ENCODE measurements at regions not wholly inside any gene's neighbourhood (a gene's known extent, or its start where the extent isn't known, plus 50 kb on each side); places are given as distances from the start of the nearest gene placed in this dataset.

DNA sequence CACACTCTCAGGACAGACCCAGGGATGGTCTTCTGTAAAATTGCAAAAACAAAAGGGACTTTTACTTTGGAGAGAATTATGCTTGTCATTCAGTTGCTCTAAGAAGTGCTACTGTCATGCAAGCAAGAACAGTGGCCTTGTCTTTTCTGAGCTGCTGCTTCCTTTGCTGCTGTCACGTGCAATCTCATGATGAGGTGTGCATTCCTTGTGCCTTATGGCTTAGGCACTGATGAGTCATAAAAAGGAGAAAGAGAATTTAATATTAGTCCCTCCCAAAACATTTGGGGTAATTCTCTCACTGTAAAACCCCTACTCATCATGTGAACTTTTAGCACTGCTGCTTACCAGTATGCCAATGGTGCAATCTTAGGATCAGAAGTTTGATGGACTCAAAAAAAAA is 2051.3 kb downstream of the TP53TG3F start:
- H3K36me3 ChIP-seq (ENCODE audit: control insufficient read depth in 2 of 2, insufficient read depth in 2 of 2, low read length in 1 of 2): no peaks in the 10 kb centered on the region
- H3K27ac ChIP-seq (ENCODE audit: low read depth in 1 of 2, low read length in 1 of 2): no peak overlapping the region
- H3K4me1 ChIP-seq (ENCODE audit: control insufficient read depth in 2 of 2, insufficient read depth in 2 of 2, low read length in 2 of 2): no peaks in the 10 kb centered on the region
- no peak overlapping the region for H3K4me3 ChIP-seq (ENCODE audit: low read length in 2 of 2)
- H3K9me3 ChIP-seq (ENCODE audit: control insufficient read depth in 2 of 2, insufficient read depth in 1 of 2, low read length in 1 of 2): peaks cover 5 to 20% of the 10 kb centered on the region in 2 donors
- no peaks in the 10 kb centered on the region for H3K27me3 ChIP-seq (ENCODE audit: control insufficient read depth in 2 of 2, insufficient read depth in 1 of 2, low read length in 1 of 2)
- DNase-seq (ENCODE audit: low read depth in 6 of 9, low spot score in 9 of 9): no peak
- 78% methylated on average over 1 of the region's 1 CpG for WGBS

DNA sequence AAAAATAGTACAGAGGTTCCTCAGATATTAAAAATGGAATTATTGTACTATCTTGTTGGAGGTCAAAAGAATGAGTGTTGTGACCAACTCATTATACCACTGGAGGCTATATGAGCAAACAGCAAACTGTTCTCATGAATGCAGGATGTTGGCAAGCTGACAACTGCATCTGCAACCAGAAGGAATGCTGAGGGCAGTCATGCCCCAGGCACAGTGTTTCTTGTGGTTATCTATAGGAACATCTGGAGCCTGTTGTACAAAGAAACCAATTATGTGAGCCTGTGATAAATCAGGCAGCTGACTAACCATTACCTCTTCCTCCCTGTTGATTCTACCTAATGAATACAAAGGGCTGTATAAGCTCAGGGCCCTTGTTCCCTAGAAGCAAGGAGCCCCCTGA is 2057.1 kb downstream of the TP53TG3F start:
- Histone ChIP-seq H3K9me3 (ENCODE audit: control insufficient read depth in 2 of 2, insufficient read depth in 1 of 2, low read length in 1 of 2) (peaks cover 1 to 4% of the 10 kb centered on the region in 2 donors), H3K27me3 (ENCODE audit: control insufficient read depth in 2 of 2, insufficient read depth in 1 of 2, low read length in 1 of 2) (no peaks in the 10 kb centered on the region), H3K4me3 (ENCODE audit: low read length in 2 of 2) (no peak overlapping the region), H3K36me3 (ENCODE audit: control insufficient read depth in 2 of 2, insufficient read depth in 2 of 2, low read length in 1 of 2) (no peaks in the 10 kb centered on the region), H3K27ac (ENCODE audit: low read depth in 1 of 2, low read length in 1 of 2) (no peak overlapping the region), H3K4me1 (ENCODE audit: control insufficient read depth in 2 of 2, insufficient read depth in 2 of 2, low read length in 2 of 2) (no peaks in the 10 kb centered on the region)
- DNase-seq (ENCODE audit: low read depth in 6 of 9, low spot score in 9 of 9): no peak

DNA sequence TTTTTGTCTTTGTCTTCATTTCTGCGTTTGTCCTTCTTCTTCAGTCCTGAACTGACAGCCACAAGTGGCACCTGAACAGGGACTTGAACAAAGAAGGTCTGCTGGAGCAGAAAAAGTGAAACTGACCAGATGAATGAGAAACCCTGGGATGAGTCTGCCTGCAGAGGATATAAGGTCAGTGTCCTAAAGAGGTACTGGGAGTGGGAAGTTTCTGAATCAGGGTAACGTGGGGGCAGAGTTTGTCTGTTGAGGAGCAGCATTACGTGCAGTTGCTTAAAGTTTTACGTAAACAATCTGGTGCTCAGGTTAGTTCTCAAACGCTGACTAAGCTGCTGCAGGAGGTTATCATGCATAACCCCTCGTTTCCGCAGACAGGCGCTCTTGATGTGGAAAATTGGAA is 2057.6 kb downstream of the TP53TG3F start:
- Histone ChIP-seq H3K9me3 (ENCODE audit: control insufficient read depth in 2 of 2, insufficient read depth in 1 of 2, low read length in 1 of 2) (peaks cover 1 to 4% of the 10 kb centered on the region in 2 donors), H3K4me3 (ENCODE audit: low read length in 2 of 2) (no peak overlapping the region), H3K4me1 (ENCODE audit: control insufficient read depth in 2 of 2, insufficient read depth in 2 of 2, low read length in 2 of 2) (no peaks in the 10 kb centered on the region), H3K36me3 (ENCODE audit: control insufficient read depth in 2 of 2, insufficient read depth in 2 of 2, low read length in 1 of 2) (no peaks in the 10 kb centered on the region), H3K27me3 (ENCODE audit: control insufficient read depth in 2 of 2, insufficient read depth in 1 of 2, low read length in 1 of 2) (no peaks in the 10 kb centered on the region), H3K27ac (ENCODE audit: low read depth in 1 of 2, low read length in 1 of 2) (no peak overlapping the region)
- no peak for DNase-seq (ENCODE audit: low read depth in 6 of 9, low spot score in 9 of 9)
- 74% methylated on average over 8 of the region's 8 CpGs for WGBS

DNA sequence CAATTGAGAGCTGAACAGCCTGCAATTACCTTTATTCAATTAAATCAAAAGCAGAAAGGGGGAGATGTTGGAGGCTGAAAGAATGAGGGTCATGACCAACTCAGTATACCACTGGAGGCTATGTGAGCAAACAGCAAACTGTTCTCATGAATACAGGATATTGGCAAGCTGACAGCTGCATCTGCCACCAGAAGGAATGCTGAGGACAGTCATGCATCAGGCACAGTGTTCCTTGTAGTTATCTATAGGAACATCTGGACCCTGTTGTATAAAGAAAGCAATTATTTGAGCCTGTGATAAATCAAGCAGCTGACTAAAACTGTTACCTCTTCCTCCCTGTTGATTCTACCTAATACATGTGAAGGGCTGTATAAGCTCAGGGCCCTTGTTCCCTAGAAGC is 2064.6 kb downstream of the TP53TG3F start:
- Histone ChIP-seq H3K27ac (ENCODE audit: low read depth in 1 of 2, low read length in 1 of 2) (no peak overlapping the region), H3K4me3 (ENCODE audit: low read length in 2 of 2) (no peak overlapping the region), H3K9me3 (ENCODE audit: control insufficient read depth in 2 of 2, insufficient read depth in 1 of 2, low read length in 1 of 2) (peaks cover 4 to 20% of the 10 kb centered on the region in 2 donors), H3K36me3 (ENCODE audit: control insufficient read depth in 2 of 2, insufficient read depth in 2 of 2, low read length in 1 of 2) (no peaks in the 10 kb centered on the region), H3K27me3 (ENCODE audit: control insufficient read depth in 2 of 2, insufficient read depth in 1 of 2, low read length in 1 of 2) (no peaks in the 10 kb centered on the region), H3K4me1 (ENCODE audit: control insufficient read depth in 2 of 2, insufficient read depth in 2 of 2, low read length in 2 of 2) (no peaks in the 10 kb centered on the region)
- DNase-seq (ENCODE audit: low read depth in 6 of 9, low spot score in 9 of 9): no peak

DNA sequence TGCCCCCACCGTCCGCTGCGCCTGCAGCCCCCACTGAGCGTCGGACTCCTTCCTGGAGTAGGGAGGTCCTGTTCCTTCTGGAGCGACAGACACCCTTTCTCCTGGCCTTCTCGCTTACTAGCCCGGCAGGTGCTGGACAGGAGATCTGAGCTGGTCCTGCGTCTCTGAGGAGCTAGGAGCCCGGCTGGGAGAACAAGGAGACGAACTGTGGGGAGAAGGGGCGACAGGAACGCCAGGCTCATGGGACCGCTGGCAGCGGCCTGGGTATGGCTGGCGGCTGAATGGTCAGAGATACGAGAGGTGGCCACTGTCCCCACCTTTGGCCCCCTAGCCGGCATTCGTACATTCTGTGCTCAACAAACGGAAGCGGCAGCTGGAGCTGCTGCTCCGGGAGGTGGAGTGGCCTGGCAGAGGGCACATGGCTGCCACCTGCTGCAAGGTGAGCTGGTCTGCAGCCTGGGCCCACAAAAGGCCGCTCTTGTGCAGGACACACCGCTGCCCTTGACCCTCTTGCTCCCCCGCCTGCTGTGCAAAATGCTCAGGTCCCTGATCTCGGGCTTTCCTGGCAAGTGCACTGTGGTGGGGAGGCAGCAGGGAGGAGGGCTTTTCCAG is 2066.7 kb downstream of the TP53TG3F start:
- H3K4me3 ChIP-seq (ENCODE audit: low read length in 2 of 2): no peak overlapping the region
- no peak overlapping the region for H3K27ac ChIP-seq (ENCODE audit: low read depth in 1 of 2, low read length in 1 of 2)
- no peak for DNase-seq (ENCODE audit: low read depth in 6 of 9, low spot score in 9 of 9)
- H3K4me1 ChIP-seq (ENCODE audit: control insufficient read depth in 2 of 2, insufficient read depth in 2 of 2, low read length in 2 of 2): no peaks in the 10 kb centered on the region
- H3K27me3 ChIP-seq (ENCODE audit: control insufficient read depth in 2 of 2, insufficient read depth in 1 of 2, low read length in 1 of 2): no peaks in the 10 kb centered on the region
- WGBS: 83% methylated on average over 26 of the region's 26 CpGs
- no peaks in the 10 kb centered on the region for H3K36me3 ChIP-seq (ENCODE audit: control insufficient read depth in 2 of 2, insufficient read depth in 2 of 2, low read length in 1 of 2)
- H3K9me3 ChIP-seq (ENCODE audit: control insufficient read depth in 2 of 2, insufficient read depth in 1 of 2, low read length in 1 of 2): peaks cover 4 to 20% of the 10 kb centered on the region in 2 donors

DNA sequence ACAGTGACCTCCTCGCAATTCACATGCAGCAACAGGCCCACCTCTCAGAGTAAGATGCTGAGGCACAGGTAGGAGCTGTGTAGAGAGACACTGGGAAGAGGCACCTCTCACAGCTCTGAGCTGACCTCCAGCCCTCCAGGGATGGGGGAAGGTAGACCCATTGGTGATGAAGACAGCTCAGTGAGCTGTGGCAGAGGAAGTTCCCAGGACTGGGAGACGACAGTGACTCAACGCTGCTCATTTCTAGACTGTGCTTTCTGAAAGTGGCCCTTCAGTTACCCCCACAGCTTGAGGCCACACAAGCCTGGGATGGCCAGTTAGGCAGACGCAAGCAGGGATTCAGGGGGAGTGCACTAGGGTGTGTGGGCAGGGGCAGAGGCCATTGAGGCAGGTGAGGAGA is 2073.2 kb downstream of the TP53TG3F start:
- Histone ChIP-seq H3K9me3 (ENCODE audit: control insufficient read depth in 2 of 2, insufficient read depth in 1 of 2, low read length in 1 of 2) (peaks cover 2 to 21% of the 10 kb centered on the region in 2 donors), H3K27me3 (ENCODE audit: control insufficient read depth in 2 of 2, insufficient read depth in 1 of 2, low read length in 1 of 2) (no peaks in the 10 kb centered on the region), H3K4me1 (ENCODE audit: control insufficient read depth in 2 of 2, insufficient read depth in 2 of 2, low read length in 2 of 2) (no peaks in the 10 kb centered on the region), H3K4me3 (ENCODE audit: low read length in 2 of 2) (no peak overlapping the region), H3K27ac (ENCODE audit: low read depth in 1 of 2, low read length in 1 of 2) (no peak overlapping the region), H3K36me3 (ENCODE audit: control insufficient read depth in 2 of 2, insufficient read depth in 2 of 2, low read length in 1 of 2) (no peaks in the 10 kb centered on the region)
- DNase-seq (ENCODE audit: low read depth in 6 of 9, low spot score in 9 of 9): no peak
- WGBS: 87% methylated on average over 4 of the region's 4 CpGs

DNA sequence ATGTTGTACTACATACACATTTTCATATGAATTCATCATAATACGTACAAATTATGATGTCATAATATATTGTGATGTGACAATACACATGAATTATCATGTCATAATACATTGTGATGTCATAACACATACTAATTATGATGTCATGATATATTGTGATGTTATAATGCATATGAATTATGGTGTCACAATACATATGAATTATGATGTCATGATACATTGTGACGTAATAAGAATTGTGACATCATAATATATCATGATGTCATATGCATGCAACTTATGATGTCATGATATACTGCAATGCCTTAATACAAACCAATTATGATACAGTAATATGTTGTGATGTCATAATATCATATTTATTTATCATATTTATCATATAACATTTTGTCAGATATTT is 2074.3 kb downstream of the TP53TG3F start:
- Histone ChIP-seq H3K36me3 (ENCODE audit: control insufficient read depth in 2 of 2, insufficient read depth in 2 of 2, low read length in 1 of 2) (no peaks in the 10 kb centered on the region), H3K9me3 (ENCODE audit: control insufficient read depth in 2 of 2, insufficient read depth in 1 of 2, low read length in 1 of 2) (peaks cover 0 to 14% of the 10 kb centered on the region in 2 donors), H3K27ac (ENCODE audit: low read depth in 1 of 2, low read length in 1 of 2) (no peak overlapping the region), H3K4me3 (ENCODE audit: low read length in 2 of 2) (no peak overlapping the region), H3K27me3 (ENCODE audit: control insufficient read depth in 2 of 2, insufficient read depth in 1 of 2, low read length in 1 of 2) (no peaks in the 10 kb centered on the region), H3K4me1 (ENCODE audit: control insufficient read depth in 2 of 2, insufficient read depth in 2 of 2, low read length in 2 of 2) (no peaks in the 10 kb centered on the region)
- WGBS: 90% methylated on average over 2 of the region's 2 CpGs
- DNase-seq (ENCODE audit: low read depth in 6 of 9, low spot score in 9 of 9): no peak

DNA sequence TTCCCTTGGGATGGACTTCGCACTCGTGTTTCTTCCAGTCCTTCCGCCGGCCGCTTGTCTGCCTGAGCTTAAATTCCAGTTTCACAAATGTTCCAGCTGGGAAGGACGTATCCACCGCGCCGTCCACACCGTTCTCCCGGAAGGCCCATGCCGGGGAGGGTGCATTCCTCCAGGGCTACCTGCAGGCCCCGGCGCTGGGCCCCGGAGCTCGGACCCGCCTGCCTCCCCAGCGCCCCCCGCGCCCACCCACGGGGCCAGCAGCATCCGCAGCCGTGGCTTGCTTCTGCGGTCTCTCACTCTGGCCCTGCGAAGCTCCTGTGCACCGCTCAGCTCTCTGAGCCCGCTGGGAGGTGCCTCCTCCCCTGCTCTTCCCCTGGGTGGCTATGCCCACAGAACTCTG is 2084.1 kb downstream of the TP53TG3F start:
- Histone ChIP-seq H3K36me3 (ENCODE audit: control insufficient read depth in 2 of 2, insufficient read depth in 2 of 2, low read length in 1 of 2) (no peaks in the 10 kb centered on the region), H3K4me1 (ENCODE audit: control insufficient read depth in 2 of 2, insufficient read depth in 2 of 2, low read length in 2 of 2) (no peaks in the 10 kb centered on the region), H3K27me3 (ENCODE audit: control insufficient read depth in 2 of 2, insufficient read depth in 1 of 2, low read length in 1 of 2) (no peaks in the 10 kb centered on the region), H3K27ac (ENCODE audit: low read depth in 1 of 2, low read length in 1 of 2) (no peak overlapping the region), H3K4me3 (ENCODE audit: low read length in 2 of 2) (no peak overlapping the region), H3K9me3 (ENCODE audit: control insufficient read depth in 2 of 2, insufficient read depth in 1 of 2, low read length in 1 of 2) (peaks cover 5 to 14% of the 10 kb centered on the region in 2 donors)
- WGBS: 87% methylated on average over 27 of the region's 27 CpGs
- no peak for DNase-seq (ENCODE audit: low read depth in 6 of 9, low spot score in 9 of 9)

DNA sequence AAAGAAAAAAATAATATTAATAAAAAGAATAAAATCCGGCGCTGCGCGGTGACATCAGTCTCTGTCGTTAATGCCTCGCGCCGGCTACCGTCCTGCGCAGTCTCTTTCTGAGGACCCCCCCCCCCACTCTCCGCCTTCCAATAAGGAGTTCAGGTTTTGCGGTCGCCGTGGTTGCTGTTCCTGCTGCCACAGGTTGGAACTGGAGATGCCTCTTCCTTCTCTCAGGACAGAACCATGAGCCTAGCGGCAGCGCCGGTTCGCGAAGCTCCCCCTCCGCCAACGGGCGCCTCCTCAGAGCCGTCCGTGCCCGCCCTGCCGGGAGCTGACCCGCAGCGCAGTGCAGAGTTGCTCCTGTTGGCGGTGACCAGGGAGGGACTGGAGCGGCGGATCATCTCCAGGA is 2093.4 kb downstream of the TP53TG3F start:
- no peak overlapping the region for H3K4me3 ChIP-seq (ENCODE audit: low read length in 2 of 2)
- H3K36me3 ChIP-seq (ENCODE audit: control insufficient read depth in 2 of 2, insufficient read depth in 2 of 2, low read length in 1 of 2): no peaks in the 10 kb centered on the region
- H3K27ac ChIP-seq (ENCODE audit: low read depth in 1 of 2, low read length in 1 of 2): no peak overlapping the region
- no peaks in the 10 kb centered on the region for H3K4me1 ChIP-seq (ENCODE audit: control insufficient read depth in 2 of 2, insufficient read depth in 2 of 2, low read length in 2 of 2)
- WGBS: 63% methylated on average over 31 of the region's 31 CpGs
- no peaks in the 10 kb centered on the region for H3K27me3 ChIP-seq (ENCODE audit: control insufficient read depth in 2 of 2, insufficient read depth in 1 of 2, low read length in 1 of 2)
- DNase-seq (ENCODE audit: low read depth in 6 of 9, low spot score in 9 of 9): no peak
- peaks cover 4 to 8% of the 10 kb centered on the region in 2 donors for H3K9me3 ChIP-seq (ENCODE audit: control insufficient read depth in 2 of 2, insufficient read depth in 1 of 2, low read length in 1 of 2)

DNA sequence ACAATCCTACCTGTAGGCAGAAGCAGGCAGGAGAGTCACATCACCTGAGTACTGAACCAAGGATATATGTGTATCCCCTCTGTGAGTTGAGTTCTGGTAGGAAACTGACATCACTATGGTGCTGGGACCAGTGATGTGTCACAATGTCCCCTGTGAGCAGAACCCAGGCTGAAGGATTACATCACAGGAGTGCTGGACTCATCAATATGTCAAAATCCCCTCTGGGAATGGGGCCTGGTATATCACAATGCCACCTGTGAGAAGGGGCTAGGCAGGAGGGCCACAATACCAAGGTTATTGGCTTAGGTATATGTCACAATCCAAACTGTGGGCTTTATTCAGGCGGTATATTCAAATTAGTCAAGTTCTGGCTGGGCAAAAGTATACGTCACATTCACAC is 2098.3 kb downstream of the TP53TG3F start:
- Histone ChIP-seq H3K36me3 (ENCODE audit: control insufficient read depth in 2 of 2, insufficient read depth in 2 of 2, low read length in 1 of 2) (no peaks in the 10 kb centered on the region), H3K27me3 (ENCODE audit: control insufficient read depth in 2 of 2, insufficient read depth in 1 of 2, low read length in 1 of 2) (no peaks in the 10 kb centered on the region), H3K4me3 (ENCODE audit: low read length in 2 of 2) (no peak overlapping the region), H3K4me1 (ENCODE audit: control insufficient read depth in 2 of 2, insufficient read depth in 2 of 2, low read length in 2 of 2) (no peaks in the 10 kb centered on the region), H3K27ac (ENCODE audit: low read depth in 1 of 2, low read length in 1 of 2) (no peak overlapping the region), H3K9me3 (ENCODE audit: control insufficient read depth in 2 of 2, insufficient read depth in 1 of 2, low read length in 1 of 2) (peaks cover 4 to 8% of the 10 kb centered on the region in 2 donors)
- no peak for DNase-seq (ENCODE audit: low read depth in 6 of 9, low spot score in 9 of 9)
- WGBS: 72% methylated on average over 2 of the region's 2 CpGs
